Left renal pelvis (tissue), 4 donors: ENCODE measurements at regions not wholly inside any gene's neighbourhood (a gene's known extent, or its start where the extent isn't known, plus 50 kb on each side); places are given as distances from the start of the nearest gene placed in this dataset.

Source experiments
- DNase-seq, 4 donors: peaks; one replicate each; pipeline ENCODE4 v3.0.0-alpha.2; 2013; ENCODE audit warnings: low read depth in 4 of 4, low spot score in 3 of 4

GRCh38 chr10:42950606-42951485 lies 126.0 kb upstream of the RET start:
- no peak for DNase-seq

DNA sequence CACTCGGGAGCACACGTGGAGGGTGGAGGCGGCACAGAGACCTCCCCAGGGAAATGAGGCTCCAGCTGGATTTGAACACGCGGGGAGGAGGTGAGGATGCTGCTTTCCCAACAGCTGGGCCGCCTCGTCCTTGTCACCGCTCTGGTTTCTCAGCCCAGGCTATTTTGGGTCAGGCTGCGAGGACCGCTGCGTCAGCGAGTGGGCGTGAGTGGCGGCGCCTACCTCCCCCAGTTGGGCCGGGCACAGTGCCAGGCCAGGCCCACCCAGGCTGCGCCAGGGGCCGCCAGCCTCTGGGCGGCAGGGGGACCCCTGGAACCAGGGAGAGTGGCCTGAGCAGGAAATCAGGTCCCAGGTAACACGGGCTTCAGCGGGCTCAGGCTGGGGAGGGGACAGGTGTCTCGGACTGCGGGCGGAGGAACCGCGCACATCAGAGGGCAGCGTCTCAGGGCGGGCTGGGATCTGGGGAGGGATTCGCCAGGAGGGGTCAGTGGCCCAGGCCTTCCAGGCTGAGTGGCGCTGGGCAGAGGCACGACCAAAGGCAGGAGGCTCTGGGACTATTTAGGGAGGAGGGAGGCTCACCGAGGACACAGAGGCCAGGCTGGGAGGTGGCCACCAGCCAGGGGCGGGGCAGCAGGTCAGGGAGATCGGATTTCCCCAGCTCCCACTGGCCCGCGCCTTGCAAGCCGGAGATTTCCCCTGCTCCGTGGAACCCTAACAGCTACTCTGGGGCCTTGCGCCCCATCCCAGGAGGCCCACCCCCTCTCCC lies 125.2 kb upstream of the RET start:
- DNase-seq: peak in 1 of 4 donors; percentile 31

DNA sequence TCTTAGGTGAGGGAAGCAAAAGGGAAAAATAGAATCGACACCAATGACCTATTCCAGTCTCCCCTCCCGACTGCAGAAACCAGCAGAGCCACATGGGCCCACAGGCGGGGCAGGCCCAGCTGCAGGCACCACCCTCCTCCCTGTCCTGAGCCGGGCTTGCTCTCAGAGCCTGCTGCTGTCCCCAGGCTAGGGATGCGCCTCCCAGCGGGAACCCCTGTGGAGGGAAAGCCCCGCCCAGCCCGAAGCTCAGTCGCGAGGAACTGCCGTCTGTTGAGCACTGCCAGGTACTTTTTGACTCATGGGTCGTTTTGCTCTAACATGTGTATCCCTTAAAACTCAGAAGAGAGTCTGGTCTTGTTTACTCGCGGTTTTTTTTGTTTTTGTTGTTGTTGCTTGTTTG lies 124.5 kb upstream of the RET start:
- no peak for DNase-seq

DNA sequence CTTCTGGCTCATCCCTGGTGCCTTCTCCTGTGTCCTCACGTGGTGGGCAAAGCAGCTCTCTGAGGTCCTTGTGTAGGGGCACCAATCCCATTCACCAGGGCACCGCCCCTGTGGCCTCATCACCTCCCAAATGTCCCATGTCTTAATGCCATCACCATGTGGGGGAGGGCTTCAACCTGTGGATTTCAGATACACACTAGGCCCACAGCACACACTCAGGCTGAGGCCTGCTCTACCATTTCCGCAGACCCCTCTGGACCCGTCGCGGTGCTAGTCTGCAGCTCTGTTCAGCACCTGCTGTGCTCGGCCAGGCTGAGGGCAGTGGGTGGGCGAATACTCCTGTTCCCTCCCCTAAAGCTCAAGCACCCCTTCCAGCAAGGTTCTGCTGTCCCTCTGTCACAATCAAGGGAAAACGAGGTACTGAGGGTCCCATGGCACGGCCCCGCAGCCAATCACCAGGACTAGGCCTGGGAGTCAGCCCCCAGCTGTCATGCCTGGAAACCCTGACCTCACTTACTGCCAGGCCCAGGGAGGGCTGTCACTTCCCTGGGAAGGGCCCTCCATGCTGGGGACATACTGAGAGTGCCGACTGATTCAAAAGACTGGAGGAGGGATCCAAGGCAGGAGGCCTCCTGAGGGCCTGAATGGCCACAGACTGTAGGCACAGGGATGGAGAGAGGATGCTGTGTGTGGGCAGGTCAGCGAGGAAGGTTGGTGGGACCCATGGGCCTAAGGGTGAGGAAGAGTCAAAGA lies 123.8 kb upstream of the RET start:
- no peak for DNase-seq

- DNase-seq: no peak
These were observed 122.9 kb upstream of the RET start for GRCh38 chr10:42953684-42954674.

DNA sequence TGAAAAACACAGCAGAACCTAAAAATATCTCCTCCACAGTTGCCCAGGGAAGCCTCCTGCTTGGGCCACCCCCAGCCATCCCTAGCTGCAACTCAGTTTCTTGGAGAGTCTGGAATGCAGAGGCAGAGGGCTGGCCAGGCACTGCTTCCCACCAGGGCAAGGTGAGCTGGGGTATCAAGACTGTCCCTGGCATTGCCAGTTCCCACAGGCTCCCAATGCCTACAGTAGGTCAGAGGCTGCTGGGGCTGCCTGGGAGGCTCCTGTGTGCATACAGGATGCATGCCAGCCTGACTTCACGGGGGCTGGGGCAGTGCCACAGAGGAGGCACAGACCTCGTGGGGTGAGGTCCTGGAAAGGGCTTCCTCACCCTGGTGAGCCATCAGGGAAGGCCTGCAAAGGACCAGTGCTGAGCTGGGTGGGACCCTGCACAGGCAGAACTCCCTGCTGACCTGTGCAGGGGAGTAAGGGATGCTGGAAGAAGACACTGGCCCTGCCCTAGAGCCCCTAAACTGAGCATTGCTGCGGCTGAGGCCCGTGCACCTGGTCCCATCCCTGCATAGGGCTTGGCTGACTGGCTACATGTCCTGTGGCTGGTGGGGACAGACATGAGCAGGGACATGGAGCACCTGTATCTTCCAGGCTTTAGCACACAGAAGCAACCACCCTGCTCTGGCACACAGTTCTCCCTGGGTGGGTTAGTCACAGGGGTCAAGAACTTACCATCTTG lies 121.9 kb upstream of the RET start:
- DNase-seq: no peak

DNA sequence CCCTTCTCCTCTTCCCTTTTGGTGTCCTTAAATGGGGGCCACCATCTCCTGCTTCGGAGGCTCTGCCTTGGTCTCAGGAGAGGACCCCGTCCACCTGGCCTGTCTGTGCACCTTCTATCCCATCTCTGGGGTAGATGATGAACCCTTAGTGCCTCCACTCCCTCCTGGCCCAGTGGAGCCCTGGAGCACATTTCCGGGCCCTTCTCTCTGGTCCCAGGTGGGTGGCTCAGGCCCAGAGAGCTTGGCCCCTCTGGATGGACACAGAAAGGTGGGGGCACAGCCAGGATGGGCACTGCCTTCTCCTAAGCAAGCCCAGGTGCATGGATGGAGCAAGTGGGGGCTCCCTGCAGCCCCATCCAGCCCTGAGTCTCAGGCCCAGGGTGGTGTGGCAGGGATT lies 121.4 kb upstream of the RET start:
- no peak for DNase-seq

- no peak for DNase-seq
These were observed 120.8 kb upstream of the RET start for GRCh38 chr10:42956045-42956444.

DNA sequence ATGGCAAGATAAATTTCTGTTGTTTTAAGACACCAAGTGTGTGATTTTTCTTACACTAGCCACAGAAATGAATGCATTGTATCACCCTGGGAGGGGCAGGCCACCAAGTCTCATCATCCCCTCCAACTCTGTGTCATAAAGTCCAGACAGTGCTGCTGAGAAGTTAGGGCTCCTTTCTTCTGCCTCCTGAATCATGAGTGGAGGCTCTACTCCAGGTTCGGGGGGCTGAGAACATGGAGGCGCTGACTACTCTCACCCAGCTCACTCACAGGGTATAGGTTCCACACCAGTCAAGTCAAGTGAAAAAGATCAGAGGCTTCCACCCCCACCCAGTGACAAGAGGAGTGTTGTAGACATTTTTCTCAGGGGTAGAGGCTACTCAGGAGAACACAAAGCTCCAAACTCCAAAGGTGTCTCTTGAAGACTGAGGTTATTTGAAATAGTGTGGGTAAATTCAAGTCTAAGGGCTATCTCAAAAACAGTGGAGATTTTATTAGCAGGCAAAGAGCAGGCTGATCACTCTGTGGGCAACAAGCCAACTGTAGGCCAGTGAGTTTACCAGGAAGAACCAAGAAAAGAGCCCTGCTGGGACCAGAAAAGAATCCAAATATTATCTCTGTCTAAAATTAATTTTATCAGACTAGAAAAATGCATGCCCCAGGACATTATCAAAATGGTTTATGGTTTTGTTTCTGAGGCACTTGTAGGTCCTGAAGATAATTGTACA lies 118.6 kb upstream of the RET start:
- no peak for DNase-seq

DNA sequence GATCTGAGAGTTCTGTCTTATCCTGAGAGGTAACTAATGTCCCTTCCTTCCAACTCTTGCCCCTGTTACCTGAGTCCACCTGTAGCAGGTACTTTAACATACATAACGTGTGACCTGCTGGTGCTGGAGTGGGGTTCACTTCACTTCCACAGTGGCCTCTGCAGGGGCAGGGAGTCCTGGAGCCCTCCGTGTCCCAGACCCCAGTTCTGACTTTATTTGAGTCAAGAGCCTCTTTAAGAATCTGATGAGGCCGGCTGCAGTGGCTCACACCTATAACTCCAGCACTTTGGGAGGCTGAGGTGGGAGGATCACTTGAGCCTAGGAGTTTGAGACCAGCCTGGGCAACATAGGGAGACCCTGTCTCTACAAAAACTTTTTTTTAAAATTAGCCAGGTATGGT lies 117.0 kb upstream of the RET start:
- no peak for DNase-seq

GRCh38 chr10:42960491-42960990 lies 116.3 kb upstream of the RET start:
- DNase-seq: no peak

DNA sequence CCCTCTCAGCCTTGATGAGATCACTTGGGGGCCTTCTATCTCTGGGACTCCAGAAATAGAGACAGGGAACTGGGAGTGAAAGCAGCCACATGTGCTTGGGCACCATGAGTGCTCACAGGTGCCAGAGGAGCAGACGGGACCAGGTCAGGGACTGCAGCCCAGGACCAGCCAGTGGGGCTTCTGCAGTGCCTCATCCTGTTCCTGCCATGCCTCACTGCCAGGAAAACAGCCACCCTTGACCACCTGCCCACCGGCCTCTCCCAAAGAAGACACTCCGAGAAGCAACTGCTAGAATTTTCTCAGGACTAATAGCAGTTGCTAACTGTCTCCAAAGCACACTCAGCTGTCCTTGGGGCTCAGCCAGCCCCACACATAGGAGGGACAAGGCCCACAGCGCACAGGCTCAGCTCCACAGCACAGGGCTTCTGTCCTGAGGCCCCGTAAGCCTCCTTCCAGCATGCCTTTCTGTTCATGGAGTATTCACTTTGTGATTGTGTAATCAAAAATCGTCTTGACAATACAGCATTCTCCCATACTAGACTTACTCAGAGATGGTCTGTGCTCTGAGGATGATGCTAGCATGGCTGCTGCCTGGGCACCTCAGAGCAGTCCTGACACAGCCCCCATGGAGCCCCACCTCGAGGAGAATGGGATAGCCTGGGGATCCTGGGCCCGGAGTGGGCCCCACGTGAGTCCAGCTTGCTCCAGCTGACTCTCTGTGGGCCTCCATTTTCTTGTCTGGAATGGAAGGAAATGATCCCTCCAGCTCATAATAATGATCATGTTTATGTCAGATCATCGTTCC lies 115.7 kb upstream of the RET start:
- no peak for DNase-seq

DNA sequence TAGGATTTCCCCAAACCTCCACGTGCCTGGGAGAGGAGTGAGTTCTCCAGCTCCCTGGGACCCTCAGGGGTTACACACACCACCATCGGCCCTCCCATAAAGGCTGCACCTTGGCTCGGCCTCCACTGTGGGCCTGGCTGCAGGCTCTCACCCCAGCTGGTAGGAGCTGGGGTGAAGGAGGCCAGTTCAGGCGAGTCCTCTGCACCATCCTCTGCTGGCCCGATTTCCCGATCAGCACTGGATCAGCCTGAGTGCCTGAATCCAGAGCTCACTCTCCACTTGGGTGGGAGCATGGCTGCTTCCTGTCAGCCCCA lies 115.1 kb upstream of the RET start:
- no peak for DNase-seq

DNA sequence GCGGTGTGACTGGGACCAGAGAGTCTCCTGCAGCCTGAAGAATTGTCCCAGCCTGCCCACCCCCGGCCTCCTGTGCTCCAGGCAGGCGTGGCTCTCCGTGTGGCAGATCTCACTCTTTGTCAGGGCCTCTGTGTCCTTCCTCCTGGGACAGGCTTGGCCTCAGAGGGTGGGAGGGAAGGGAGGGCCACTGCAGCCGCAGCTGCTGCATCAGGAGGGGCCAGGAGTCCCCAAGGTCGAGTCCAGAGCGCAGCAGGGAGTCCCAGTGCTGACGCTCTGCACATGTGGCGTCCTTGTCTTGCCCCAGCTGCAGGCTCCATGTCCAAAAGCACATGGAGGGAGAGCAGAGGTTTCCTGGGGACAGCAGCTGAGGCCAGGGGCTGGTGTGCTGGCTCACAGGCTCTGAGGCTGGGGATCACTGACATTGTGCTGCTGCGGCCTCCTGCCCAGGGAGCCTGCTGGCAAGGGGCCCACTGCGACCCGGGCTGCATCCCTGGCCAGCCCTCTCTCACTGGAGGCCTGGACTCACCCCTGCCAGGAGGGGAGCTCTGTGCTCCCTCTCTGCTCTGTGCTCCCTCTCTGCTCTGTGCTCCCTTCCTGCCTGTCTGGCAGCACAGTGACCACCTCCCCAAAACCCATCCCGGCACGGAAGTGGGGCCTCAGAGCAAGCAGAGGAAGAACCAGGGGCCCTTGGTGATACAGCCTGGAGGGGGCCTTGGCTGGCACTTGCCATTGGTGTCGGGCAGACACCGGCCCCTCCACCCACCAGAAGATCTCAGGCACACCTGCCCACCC lies 114.6 kb upstream of the RET start:
- DNase-seq: peak in 1 of 4 donors; percentile 10

GRCh38 chr10:42962902-42963231 lies 114.0 kb upstream of the RET start:
- DNase-seq: no peak

DNA sequence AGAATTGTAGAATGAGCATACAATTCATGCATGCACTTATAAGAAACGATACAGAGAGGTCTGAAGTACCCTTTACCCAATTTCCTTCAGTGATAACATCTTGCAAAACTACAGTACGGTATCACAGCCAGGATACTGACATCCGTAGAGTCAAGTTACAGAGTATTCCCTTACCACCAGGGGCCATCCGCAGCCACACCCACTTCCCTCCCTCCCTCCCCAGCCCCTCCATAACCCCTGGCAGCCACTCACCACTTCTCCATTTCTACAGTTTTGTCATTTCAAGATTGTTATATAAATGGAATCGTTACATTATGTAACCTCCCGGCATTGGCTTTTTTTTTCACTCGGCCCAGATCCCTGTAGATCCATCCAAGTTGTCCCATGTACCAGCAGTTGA lies 113.6 kb upstream of the RET start:
- DNase-seq: no peak

DNA sequence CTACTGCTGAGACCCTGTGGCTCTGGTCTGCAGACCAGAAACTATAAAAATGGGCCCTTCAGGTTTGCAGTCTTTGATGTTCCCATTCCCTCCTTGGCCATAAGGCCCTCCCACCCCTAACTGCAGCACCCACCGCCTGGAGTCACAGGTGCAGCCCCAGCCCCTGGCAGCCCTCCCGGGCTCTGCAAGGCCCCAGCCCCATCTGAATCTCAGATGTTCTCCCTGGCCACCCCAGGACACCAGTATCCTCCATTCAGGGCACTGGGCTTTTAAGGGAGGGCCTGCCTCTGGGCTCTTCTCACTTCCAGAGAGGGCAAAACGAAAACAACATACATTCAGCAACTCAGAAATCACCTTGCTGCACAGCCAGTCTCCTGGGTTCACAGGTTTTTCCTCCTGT lies 107.7 kb upstream of the RET start:
- no peak for DNase-seq
